GM10248 (cell line): ENCODE measurements at regions not wholly inside any gene's neighbourhood (a gene's known extent, or its start where the extent isn't known, plus 50 kb on each side); places are given as distances from the start of the nearest gene placed in this dataset.

Experiments used
- CTCF ChIA-PET: fragments of 300-600 bp; sonication (Branson Sonifier 250); formaldehyde crosslinking; extraction: SDS; loops from one replicate; lab custom pipeline; 2021; ENCODE audit warnings: antibody characterized with exemption; lab: Yijun Ruan, JAX
- POLR2A ChIA-PET: fragments of 350-650 bp; sonication (Branson Sonifier 250); formaldehyde crosslinking; extraction: SDS; loops from one replicate; lab custom pipeline; 2020; ENCODE audit warnings: antibody characterized with exemption; lab: Yijun Ruan, JAX
- DNase-seq: peaks from one replicate; pipeline ENCODE4 v3.0.0; 2012; ENCODE audit errors: extremely low spot score
- CTCF ChIP-seq: IDR thresholded peaks from 2 replicates; pipeline ENCODE4 v1.5.1; 2012; ENCODE audit warnings: mild to moderate bottlenecking, low read depth; ENCODE audit errors: extremely low read depth, missing control alignments, control extremely low read depth

GRCh38 chr2:100205174-100205573 is 62.8 kb upstream of the AFF3 start:
- DNase-seq: no peak
- no peak for TF ChIP-seq CTCF
- ChIA-PET POLR2A (no interaction called here), CTCF (no interaction called here)

DNA sequence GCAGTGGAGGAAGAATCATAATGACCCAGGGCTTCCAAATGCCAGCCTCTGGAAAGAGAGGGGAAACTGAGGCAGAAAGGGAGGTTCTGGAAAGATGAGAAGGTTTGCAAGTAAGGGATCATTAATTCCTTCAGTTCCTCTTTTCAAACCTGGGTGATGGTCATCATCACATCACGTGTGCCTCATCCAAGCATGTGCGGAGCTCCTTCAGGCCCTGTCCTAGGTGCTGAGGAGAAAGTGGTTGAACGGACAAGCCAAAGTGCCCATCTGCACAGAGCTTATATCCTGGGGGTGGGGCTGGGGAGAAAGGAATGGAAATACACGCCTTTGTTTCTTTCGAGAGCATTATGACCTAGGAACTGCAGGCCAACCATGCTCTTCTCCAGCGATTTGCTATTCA is 60.2 kb upstream of the AFF3 start:
- CTCF ChIA-PET: interaction anchor here (1.0 kb wide), 1 partner anchor 60 kb away, joined by 3 read pairs; no protein-coding TSS in a partner anchor
- POLR2A ChIA-PET: no interaction called here
- DNase-seq: no peak
- no peak for TF ChIP-seq CTCF

- no peak for TF ChIP-seq CTCF
- POLR2A ChIA-PET: no interaction called here
- CTCF ChIA-PET: no interaction called here
- DNase-seq: no peak
These were observed 58.6 kb upstream of the AFF3 start for GRCh38 chr2:100200985-100201384.

GRCh38 chr2:100199421-100199820 is 57.0 kb upstream of the AFF3 start:
- no peak for TF ChIP-seq CTCF
- ChIA-PET CTCF (no interaction called here), POLR2A (no interaction called here)
- DNase-seq: no peak

- no peak for DNase-seq
- TF ChIP-seq CTCF: no peak
- ChIA-PET POLR2A (no interaction called here), CTCF (no interaction called here)
These were observed 56.3 kb upstream of the AFF3 start for GRCh38 chr2:100198461-100199230.

DNA sequence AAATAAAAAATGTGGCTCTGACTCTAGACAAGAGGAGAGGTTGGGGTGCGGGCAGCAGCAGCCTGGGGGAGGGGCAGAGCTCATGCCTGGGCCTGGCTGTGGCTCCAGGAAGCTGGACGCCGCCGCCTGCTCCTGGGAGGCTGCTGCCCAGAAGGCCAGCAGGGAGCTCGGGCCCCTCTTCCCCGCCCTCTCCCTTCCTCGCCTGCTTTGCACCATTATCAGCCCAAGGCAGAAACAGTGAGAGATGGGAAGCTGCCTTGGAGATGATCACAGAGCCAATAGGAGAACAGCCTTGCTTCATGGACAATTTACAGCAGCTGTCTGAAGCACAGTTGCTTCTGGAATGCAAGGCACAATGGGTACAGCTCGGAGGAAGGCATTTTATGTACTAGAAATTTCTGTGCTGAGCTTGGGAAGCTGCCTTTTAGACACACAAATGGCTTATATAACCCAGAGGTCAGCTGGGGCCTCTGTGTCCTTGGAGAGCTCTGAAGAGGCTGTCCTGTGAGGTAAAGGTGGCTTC is 55.3 kb upstream of the AFF3 start:
- DNase-seq: no peak
- CTCF ChIA-PET: interaction anchor here (0.8 to 1.4 kb wide), 2 partner anchors 15 to 20 kb away, joined by 3 read pairs; no protein-coding TSS in a partner anchor
- no peak for TF ChIP-seq CTCF
- POLR2A ChIA-PET: no interaction called here
